ENCODE measurements at regions not wholly inside any gene's neighbourhood (a gene's known extent, or its start where the extent isn't known, plus 50 kb on each side); places are given as distances from the start of the nearest gene placed in this dataset.

GRCh38 chr3:161555320-161555719 is 58.7 kb downstream of the OTOL1 start:
- Mint-ChIP-seq H3K4me3 (ENCODE audit: unreplicated experiment) (no peak overlapping the region), H3K36me3 (ENCODE audit: low read depth, unreplicated experiment) (no peaks in the 10 kb centered on the region), H3K9me3 (ENCODE audit: unreplicated experiment) (no peaks in the 10 kb centered on the region), H3K4me1 (ENCODE audit: unreplicated experiment) (no peaks in the 10 kb centered on the region), H3K27me3 (ENCODE audit: unreplicated experiment) (no peaks in the 10 kb centered on the region), H3K27ac (ENCODE audit: unreplicated experiment) (no peak overlapping the region)
- no peak for DNase-seq (ENCODE audit: low spot score)
- TF ChIP-seq CTCF (IDR thresholded peaks at IDR 0.05; ENCODE audit: unreplicated experiment), result no peak

- no peaks in the 10 kb centered on the region for H3K4me1 Mint-ChIP-seq (ENCODE audit: unreplicated experiment)
- no peak overlapping the region for H3K4me3 Mint-ChIP-seq (ENCODE audit: unreplicated experiment)
- no peak for DNase-seq (ENCODE audit: low spot score)
- no peak overlapping the region for H3K27ac Mint-ChIP-seq (ENCODE audit: unreplicated experiment)
- H3K27me3 Mint-ChIP-seq (ENCODE audit: unreplicated experiment), result no peaks in the 10 kb centered on the region
- no peaks in the 10 kb centered on the region for H3K36me3 Mint-ChIP-seq (ENCODE audit: low read depth, unreplicated experiment)
- no peak for TF ChIP-seq CTCF (IDR thresholded peaks at IDR 0.05; ENCODE audit: unreplicated experiment)
- H3K9me3 Mint-ChIP-seq (ENCODE audit: unreplicated experiment), result no peaks in the 10 kb centered on the region
These were observed 59.9 kb downstream of the OTOL1 start for GRCh38 chr3:161556533-161556932.

- TF ChIP-seq CTCF (IDR thresholded peaks at IDR 0.05; ENCODE audit: unreplicated experiment), result no peak
- H3K36me3 Mint-ChIP-seq (ENCODE audit: low read depth, unreplicated experiment), result no peaks in the 10 kb centered on the region
- no peaks in the 10 kb centered on the region for H3K4me1 Mint-ChIP-seq (ENCODE audit: unreplicated experiment)
- no peak overlapping the region for H3K27ac Mint-ChIP-seq (ENCODE audit: unreplicated experiment)
- no peak overlapping the region for H3K4me3 Mint-ChIP-seq (ENCODE audit: unreplicated experiment)
- H3K9me3 Mint-ChIP-seq (ENCODE audit: unreplicated experiment), result no peaks in the 10 kb centered on the region
- DNase-seq (ENCODE audit: low spot score), result no peak
- H3K27me3 Mint-ChIP-seq (ENCODE audit: unreplicated experiment), result no peaks in the 10 kb centered on the region
These were observed 60.3 kb downstream of the OTOL1 start for GRCh38 chr3:161556941-161557340.

GRCh38 chr3:161557445-161558150 is 61.0 kb downstream of the OTOL1 start:
- no peak for DNase-seq (ENCODE audit: low spot score)
- Mint-ChIP-seq H3K27ac (ENCODE audit: unreplicated experiment) (no peak overlapping the region), H3K4me3 (ENCODE audit: unreplicated experiment) (no peak overlapping the region), H3K4me1 (ENCODE audit: unreplicated experiment) (no peaks in the 10 kb centered on the region), H3K9me3 (ENCODE audit: unreplicated experiment) (no peaks in the 10 kb centered on the region), H3K36me3 (ENCODE audit: low read depth, unreplicated experiment) (no peaks in the 10 kb centered on the region), H3K27me3 (ENCODE audit: unreplicated experiment) (no peaks in the 10 kb centered on the region)
- no peak for TF ChIP-seq CTCF (IDR thresholded peaks at IDR 0.05; ENCODE audit: unreplicated experiment)

GRCh38 chr3:161558236-161558635 is 61.6 kb downstream of the OTOL1 start:
- Mint-ChIP-seq H3K4me3 (ENCODE audit: unreplicated experiment) (no peak overlapping the region), H3K36me3 (ENCODE audit: low read depth, unreplicated experiment) (no peaks in the 10 kb centered on the region), H3K9me3 (ENCODE audit: unreplicated experiment) (no peaks in the 10 kb centered on the region), H3K27me3 (ENCODE audit: unreplicated experiment) (no peaks in the 10 kb centered on the region), H3K4me1 (ENCODE audit: unreplicated experiment) (no peaks in the 10 kb centered on the region), H3K27ac (ENCODE audit: unreplicated experiment) (no peak overlapping the region)
- DNase-seq (ENCODE audit: low spot score), result no peak
- TF ChIP-seq CTCF (IDR thresholded peaks at IDR 0.05; ENCODE audit: unreplicated experiment), result no peak
